HG02763 (cell line): ENCODE measurements at regions not wholly inside any gene's neighbourhood (a gene's known extent, or its start where the extent isn't known, plus 50 kb on each side); places are given as distances from the start of the nearest gene placed in this dataset.

Experiments
- ATAC-seq: cut with Tn5 transposase; IDR thresholded peaks from one replicate; pipeline ENCODE4 v1.9.1; 2021; ENCODE audit warnings: mild to moderate bottlenecking, moderate library complexity; ENCODE audit not compliant: unreplicated experiment

DNA sequence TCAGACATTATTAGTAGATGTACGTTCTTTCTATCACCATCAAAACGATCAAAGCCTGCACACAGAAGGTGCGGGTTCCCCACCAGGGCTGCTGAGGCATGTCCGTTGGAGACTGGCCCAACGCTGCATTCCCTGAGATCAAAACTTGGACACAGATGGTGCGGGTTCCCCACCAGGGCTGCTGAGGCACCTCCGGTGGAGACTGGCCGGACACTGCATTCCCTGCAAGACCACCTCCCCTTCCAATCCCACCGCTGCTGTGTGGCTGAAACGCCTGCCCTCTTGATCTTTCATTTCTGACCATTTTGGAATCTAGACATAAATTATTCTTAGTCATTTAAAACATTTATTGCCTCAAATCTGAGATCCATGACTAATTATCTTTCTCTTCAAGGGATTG, 254.2 kb upstream of the SALL3 start:
- ATAC-seq, result no peak

- ATAC-seq, result no peak
These were observed 253.1 kb upstream of the SALL3 start for GRCh38 chr18:78726326-78727056.

GRCh38 chr18:78727057-78727739, 252.4 kb upstream of the SALL3 start:
- ATAC-seq, result no peak

DNA sequence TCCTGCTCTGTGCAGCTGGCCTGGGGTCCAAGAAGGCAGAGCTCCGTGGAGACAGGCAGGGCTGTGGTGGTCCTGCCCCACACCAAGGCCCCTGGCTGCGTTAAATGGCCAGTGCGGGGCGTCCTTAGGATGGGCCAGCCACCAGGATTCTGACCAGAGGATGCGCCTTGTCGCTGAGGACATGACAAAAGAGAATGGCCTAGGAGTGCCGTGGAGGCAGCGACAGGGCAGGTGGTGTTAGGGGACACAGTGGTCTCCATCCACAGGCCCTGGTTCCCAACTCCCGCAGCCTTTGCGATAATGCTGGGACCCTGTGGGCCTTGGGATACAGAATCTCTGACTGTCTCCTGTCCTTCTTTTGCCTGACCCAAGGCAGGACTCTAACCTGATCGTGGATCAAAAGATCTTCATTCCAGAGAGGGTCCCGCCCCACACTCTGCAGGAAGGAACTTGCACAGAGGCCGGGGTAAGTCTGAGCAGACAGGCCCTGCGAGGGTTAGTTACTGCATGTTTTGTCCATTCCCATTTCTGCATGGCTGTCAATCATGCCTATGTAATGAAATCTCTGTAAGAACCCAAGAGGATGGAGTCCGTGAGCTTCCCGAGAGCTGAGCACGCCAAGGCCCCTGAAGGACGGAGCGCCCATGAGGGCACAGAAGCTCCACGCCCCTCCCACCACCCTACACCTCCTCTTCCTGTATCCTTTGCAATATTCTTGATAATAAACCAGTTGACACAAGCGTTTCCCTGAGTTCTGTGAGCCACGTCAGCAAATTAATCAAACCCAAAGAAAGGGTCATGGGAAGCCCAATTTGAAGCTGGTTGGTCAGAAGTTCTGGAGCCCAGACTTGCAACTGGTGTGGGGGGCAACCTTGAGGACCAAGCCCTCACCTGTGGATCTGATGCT, 251.5 kb upstream of the SALL3 start:
- no peak for ATAC-seq

DNA sequence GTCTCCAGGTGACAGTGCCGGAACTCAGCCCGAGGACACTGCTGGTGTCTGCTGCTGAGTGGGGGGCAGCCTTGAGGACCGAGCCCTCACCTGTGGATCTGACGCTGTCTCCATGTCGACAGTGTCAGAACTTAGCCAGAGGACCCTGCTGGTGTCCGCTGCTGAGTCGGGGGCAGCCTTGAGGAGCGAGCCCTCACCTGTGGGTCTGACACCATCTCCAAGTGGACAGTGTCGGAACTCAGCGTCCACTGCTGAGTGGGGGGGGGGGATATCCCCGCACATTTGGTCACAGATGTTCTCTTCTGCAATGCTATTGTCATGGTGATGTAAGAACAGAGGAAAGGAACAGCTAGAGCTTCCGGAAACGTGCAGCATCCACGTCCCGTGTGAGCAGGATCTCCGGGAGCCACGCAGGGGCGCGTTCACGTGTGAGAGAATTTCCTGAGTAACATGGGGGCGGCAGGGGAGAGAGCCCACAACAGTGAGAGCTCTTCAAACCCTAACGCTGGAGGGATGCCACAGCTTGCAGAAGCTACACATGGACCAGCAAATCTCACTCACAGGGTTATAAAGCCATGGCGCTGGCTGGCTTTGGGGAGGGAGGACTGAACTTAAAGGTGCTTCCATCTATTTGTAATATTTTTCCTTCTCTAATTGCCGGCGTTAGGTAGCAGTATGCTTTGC, 250.7 kb upstream of the SALL3 start:
- ATAC-seq, result no peak

- no peak for ATAC-seq
These were observed 249.1 kb upstream of the SALL3 start for GRCh38 chr18:78730546-78730945.

DNA sequence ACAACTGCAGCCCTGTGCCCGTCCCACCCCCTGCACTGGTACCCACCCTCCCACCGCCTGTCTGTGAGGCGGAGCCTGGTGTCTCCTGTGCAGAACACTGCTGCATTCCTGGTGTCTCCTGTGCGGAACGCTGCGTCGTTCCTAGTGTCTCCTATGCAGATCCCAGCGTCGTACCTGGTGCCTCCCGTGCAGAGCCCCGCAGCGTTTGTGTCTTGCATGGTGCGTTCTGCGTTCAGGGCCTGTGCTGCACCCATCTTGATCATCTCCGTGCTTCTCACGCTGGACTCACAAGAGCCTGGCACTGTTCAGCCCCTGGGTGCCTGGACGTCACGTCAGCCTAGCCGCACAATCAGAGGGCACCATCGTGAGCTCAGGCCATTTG, 248.6 kb upstream of the SALL3 start:
- ATAC-seq, result no peak

DNA sequence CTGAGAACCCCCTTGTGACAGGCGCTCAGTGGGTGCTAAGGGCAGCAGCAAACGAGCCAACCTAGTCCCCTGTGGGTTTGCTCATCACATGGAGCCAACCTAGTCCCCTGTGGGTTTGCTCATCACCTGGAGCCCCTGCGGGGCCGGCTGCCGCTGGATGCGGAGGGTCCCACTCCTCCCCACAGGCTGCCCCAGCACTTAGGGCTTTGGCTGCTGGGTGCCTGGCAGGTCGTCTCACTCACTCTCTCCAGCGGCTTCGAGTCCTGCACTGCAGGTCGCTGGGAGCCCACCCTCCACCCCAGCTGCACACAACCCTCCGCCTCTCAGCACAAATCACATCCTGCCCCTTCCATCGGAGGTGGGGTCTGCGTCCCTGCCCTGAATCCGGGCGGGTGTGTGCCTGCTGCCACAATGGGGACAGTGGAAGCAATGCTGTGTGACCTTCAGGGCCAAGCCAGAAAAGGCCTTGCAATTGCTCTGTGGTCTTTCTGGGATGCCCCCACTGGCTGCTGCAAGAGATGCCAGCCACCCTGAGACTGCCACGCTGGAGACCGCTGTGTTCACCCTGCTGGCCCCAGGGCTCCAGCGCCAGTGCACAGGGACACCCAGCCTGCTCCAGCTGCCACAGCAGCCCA, 248.1 kb upstream of the SALL3 start:
- no peak for ATAC-seq

- no peak for ATAC-seq
These were observed 247.1 kb upstream of the SALL3 start for GRCh38 chr18:78732273-78733210.

DNA sequence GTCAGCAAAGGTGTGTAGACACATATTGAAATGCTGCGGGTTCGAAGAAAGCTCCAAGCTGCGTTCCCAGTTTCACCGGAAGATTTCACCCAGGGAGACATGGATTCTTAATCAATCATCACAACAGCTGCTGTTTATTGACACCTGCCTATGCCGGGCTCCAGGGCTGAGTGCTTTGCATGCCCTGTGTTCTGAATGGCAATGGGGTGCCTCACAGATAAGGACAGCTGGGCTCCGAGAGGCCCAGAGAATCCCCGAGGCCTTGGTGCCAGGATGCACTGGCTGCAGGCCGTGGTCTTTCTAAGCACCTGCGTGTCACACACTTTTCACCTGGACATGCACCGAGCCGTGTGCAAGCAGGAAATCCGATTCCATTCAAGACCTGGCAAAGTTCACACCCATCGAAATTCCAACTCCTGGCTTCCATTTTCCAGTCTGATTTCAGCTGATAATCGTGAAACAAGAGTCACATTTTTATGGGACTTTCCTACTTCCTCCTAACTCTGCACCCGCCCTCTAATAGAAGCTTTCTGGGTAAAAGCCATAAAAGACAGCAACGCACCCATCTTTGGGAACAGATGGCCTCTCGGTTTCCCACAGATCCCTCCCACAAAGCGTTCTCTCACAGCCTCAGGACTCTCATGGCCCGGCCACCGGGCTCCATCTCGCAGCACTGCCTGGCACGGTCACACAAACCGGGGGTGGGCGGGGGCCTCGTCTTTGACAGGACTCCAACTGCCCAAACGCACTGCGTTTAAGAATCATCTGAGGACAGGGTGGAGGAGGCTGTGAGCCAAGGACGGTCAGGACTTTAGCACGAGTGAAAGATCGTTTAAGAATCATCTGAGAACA, 245.6 kb upstream of the SALL3 start:
- no peak for ATAC-seq

DNA sequence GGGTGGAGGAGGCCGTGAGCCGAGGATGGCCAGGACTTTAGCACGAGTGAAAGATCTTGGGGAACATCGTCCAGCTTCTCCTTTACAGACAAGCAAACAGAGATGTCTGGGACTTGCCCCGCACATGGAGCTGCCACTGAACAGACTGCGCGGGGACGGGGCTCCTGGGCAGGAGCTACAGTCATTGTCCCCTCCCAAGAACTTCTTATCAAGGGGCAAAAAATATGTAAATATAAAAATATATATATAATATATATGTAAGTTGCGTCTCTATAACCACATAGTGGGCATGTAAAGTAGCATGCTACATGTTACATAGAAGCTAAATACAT, 245.0 kb upstream of the SALL3 start:
- ATAC-seq, result no peak

GRCh38 chr18:78735131-78736014, 244.2 kb upstream of the SALL3 start:
- ATAC-seq, result no peak

- ATAC-seq, result no peak
These were observed 243.5 kb upstream of the SALL3 start for GRCh38 chr18:78736015-78736690.

DNA sequence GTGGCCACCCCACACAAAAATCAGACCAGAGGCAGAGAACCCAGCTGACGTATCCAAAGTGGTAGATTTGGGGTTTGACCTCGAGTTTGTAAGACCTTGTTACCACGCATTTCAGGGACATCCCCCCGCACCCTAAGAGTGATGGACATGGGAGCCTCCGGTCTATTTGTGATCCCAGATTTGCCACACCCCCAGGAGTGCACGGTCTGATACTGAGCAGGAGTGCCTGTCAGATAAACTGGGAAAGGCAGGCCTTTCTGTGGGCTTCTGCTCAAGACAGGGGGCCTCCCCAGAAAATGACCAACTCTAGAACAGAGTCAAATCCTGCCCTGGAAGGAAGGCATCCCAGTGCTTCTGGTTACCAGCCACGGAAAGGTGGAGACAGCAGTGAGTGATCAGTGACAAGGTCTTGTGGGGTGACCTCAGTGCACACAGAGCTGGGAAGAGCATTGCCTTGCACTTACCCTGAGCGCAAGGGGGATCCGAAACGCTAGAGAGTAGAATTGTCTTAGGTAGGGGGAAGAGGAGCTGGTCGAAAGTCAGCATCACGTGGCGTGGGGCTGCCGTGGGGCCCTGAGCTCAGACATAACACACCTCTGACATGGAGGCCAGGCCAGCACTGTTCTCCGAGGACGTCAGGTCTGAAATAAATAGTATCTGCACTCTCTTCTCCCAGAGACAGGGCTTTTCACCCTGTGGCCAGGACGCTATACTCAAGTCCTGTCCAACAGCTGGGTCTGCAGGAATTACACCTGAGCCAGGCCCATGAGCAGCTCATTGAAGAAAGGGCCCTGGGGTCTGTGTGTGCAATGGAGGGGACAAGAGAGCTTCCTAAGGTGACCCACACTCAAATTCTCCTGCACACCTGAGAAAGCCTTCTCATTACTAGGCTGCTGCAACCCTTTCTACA, 242.4 kb upstream of the SALL3 start:
- no peak for ATAC-seq

GRCh38 chr18:78738076-78738690, 241.4 kb upstream of the SALL3 start:
- no peak for ATAC-seq

DNA sequence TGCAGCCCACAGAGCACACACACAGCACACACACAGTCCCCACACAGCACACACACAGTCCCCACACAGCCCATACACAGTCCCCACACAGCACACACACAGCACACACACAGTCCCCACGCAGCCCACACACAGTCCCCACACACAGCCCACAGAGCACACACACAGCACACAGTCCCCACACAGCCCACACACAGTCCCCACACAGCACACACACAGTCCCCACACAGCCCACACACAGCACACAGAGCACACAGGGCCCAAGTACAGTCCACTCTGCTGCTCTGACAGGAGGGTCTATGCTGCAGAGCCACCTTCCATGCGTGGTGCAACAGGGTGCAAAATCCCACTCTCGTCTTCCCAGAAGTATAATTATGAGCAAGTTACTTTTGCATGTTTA, 240.5 kb upstream of the SALL3 start:
- ATAC-seq, result no peak
